ENCODE measurements at regions not wholly inside any gene's neighbourhood (a gene's known extent, or its start where the extent isn't known, plus 50 kb on each side); places are given as distances from the start of the nearest gene placed in this dataset.

DNA sequence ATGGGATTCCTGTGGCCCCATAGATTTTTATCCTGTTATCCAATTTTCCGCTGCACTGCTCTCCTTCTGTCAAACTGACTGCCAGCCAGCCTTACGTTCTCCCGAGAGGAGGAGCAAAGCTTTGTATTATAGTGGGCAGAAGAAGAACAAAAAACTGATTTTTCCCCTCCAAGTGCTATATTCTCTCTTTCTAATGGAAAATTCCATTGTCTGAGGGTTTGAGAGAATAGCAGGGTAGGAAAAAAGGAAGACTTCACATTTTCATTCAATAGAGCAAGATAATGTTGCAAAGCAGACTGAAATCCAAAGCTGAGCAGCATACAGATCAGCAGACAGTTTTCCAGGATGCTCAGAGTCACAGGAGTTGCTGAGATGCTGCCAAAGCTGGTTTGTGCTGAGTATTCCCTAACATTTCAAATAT lies 238.0 kb downstream of the UBE2E3 start:
- TF ChIP-seq, protein P1, sequence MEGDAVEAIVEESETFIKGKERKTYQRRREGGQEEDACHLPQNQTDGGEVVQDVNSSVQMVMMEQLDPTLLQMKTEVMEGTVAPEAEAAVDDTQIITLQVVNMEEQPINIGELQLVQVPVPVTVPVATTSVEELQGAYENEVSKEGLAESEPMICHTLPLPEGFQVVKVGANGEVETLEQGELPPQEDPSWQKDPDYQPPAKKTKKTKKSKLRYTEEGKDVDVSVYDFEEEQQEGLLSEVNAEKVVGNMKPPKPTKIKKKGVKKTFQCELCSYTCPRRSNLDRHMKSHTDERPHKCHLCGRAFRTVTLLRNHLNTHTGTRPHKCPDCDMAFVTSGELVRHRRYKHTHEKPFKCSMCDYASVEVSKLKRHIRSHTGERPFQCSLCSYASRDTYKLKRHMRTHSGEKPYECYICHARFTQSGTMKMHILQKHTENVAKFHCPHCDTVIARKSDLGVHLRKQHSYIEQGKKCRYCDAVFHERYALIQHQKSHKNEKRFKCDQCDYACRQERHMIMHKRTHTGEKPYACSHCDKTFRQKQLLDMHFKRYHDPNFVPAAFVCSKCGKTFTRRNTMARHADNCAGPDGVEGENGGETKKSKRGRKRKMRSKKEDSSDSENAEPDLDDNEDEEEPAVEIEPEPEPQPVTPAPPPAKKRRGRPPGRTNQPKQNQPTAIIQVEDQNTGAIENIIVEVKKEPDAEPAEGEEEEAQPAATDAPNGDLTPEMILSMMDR (IDR thresholded peaks at IDR 0.05; ENCODE audit: poor library complexity): no peak
- no peak for TF ChIP-seq EZH2phosphoT487 (IDR thresholded peaks at IDR 0.05; ENCODE audit: low read depth, severe bottlenecking, unreplicated experiment)
- no peak for TF ChIP-seq EZH2 (IDR thresholded peaks at IDR 0.05; ENCODE audit: borderline replicate concordance)

All from hepatocyte (in vitro differentiated cells).